BE2C (cell line): ENCODE measurements at regions not wholly inside any gene's neighbourhood (a gene's known extent, or its start where the extent isn't known, plus 50 kb on each side); places are given as distances from the start of the nearest gene placed in this dataset.

ENCODE experiments used
- DNase-seq: peaks from one replicate; pipeline ENCODE4 v3.0.0-alpha.2; 2020
- H3K27me3 ChIP-seq: fragments of 250-450 bp; sonication (Bioruptor Pico); 2 replicates; pipeline ENCODE4 v1.5.1; 2020; ENCODE audit warnings: mild to moderate bottlenecking
- H3K36me3 ChIP-seq: fragments of 250-450 bp; sonication (Bioruptor Pico); 2 replicates; pipeline ENCODE4 v1.5.1; 2020; ENCODE audit warnings: mild to moderate bottlenecking
- H3K4me1 ChIP-seq: fragments of 250-450 bp; sonication (Bioruptor Pico); 2 replicates; pipeline ENCODE4 v1.5.1; 2020
- H3K4me3 ChIP-seq: 2 replicates; pipeline ENCODE4 v1.5.1; 2011; ENCODE audit warnings: low read depth, low read length
- H3K9me3 ChIP-seq: fragments of 250-450 bp; sonication (Bioruptor Pico); 2 replicates; pipeline ENCODE4 v1.5.1; 2020
- CTCF ChIP-seq: IDR thresholded peaks from 2 replicates; pipeline ENCODE4 v1.5.1; 2012; ENCODE audit warnings: mild to moderate bottlenecking, low read depth, low read length

GRCh38 chr1:175853681-175854080, 110.3 kb upstream of the TNR start:
- Histone ChIP-seq H3K4me3 (no peak overlapping the region), H3K36me3 (no peaks in the 10 kb centered on the region), H3K9me3 (no peaks in the 10 kb centered on the region), H3K4me1 (no peaks in the 10 kb centered on the region), H3K27me3 (no peaks in the 10 kb centered on the region)
- TF ChIP-seq CTCF: no peak
- no peak for DNase-seq

- Histone ChIP-seq H3K4me3 (no peak overlapping the region), H3K27me3 (no peaks in the 10 kb centered on the region), H3K9me3 (no peaks in the 10 kb centered on the region), H3K4me1 (no peaks in the 10 kb centered on the region), H3K36me3 (no peaks in the 10 kb centered on the region)
- DNase-seq: no peak
- no peak for TF ChIP-seq CTCF
Measured at GRCh38 chr1:175851749-175852148, 108.4 kb upstream of the TNR start.

- Histone ChIP-seq H3K36me3 (no peaks in the 10 kb centered on the region), H3K9me3 (no peaks in the 10 kb centered on the region), H3K4me1 (no peaks in the 10 kb centered on the region), H3K4me3 (no peak overlapping the region), H3K27me3 (no peaks in the 10 kb centered on the region)
- no peak for TF ChIP-seq CTCF
- no peak for DNase-seq
Measured at GRCh38 chr1:175848329-175848728, 104.9 kb upstream of the TNR start.

- no peak for DNase-seq
- no peak overlapping the region for H3K4me3 ChIP-seq
- H3K36me3 ChIP-seq: no peaks in the 10 kb centered on the region
- no peaks in the 10 kb centered on the region for H3K4me1 ChIP-seq
- no peaks in the 10 kb centered on the region for H3K9me3 ChIP-seq
- H3K27me3 ChIP-seq: no peaks in the 10 kb centered on the region
- no peak for TF ChIP-seq CTCF
Measured at GRCh38 chr1:175845985-175846384, 102.6 kb upstream of the TNR start.

- TF ChIP-seq CTCF: no peak
- Histone ChIP-seq H3K9me3 (no peaks in the 10 kb centered on the region), H3K4me3 (no peak overlapping the region), H3K36me3 (no peaks in the 10 kb centered on the region), H3K4me1 (no peaks in the 10 kb centered on the region), H3K27me3 (no peaks in the 10 kb centered on the region)
- DNase-seq: no peak
Measured at GRCh38 chr1:175845338-175845737, 101.9 kb upstream of the TNR start.

GRCh38 chr1:175844877-175845276, 101.5 kb upstream of the TNR start:
- Histone ChIP-seq H3K4me3 (no peak overlapping the region), H3K36me3 (no peaks in the 10 kb centered on the region), H3K27me3 (no peaks in the 10 kb centered on the region), H3K4me1 (no peaks in the 10 kb centered on the region), H3K9me3 (no peaks in the 10 kb centered on the region)
- no peak for DNase-seq
- no peak for TF ChIP-seq CTCF
